Sigmoid colon (tissue), 6 donors: ENCODE measurements at regions not wholly inside any gene's neighbourhood (a gene's known extent, or its start where the extent isn't known, plus 50 kb on each side); places are given as distances from the start of the nearest gene placed in this dataset.

Source experiments
- DNase-seq: peaks from one replicate; pipeline ENCODE4 v3.0.0-alpha.2; 2019
- H3K27ac ChIP-seq, 4 donors: fragments of 200-600 bp; sonication (generic); one replicate each; pipeline ENCODE4 v1.5.1; 2016 to 2019; ENCODE audit warnings: mild to moderate bottlenecking in 1 of 4
- H3K27me3 ChIP-seq, 3 donors: fragments of 200-600 bp; sonication (generic); one replicate each; pipeline ENCODE4 v1.5.1; 2019; ENCODE audit warnings: mild to moderate bottlenecking in 1 of 3
- H3K36me3 ChIP-seq, 4 donors: fragments of 200-600 bp; sonication (generic); one replicate each; pipeline ENCODE4 v1.5.1; 2016 to 2019
- H3K4me1 ChIP-seq, 4 donors: fragments of 200-600 bp; sonication (generic); one replicate each; pipeline ENCODE4 v1.5.1; 2017 to 2019
- H3K4me3 ChIP-seq, 4 donors: fragments of 200-600 bp; sonication (generic); one replicate each; pipeline ENCODE4 v1.5.1; 2017 to 2019; ENCODE audit warnings: mild to moderate bottlenecking in 2 of 4, moderate library complexity in 1 of 4
- H3K9me3 ChIP-seq, 4 donors: fragments of 200-600 bp in 3 of 4; sonication (generic) in 3 of 4; one replicate each; pipeline versions ENCODE4 v1.5.1 to v1.6.1; 2013 to 2019
- EP300 ChIP-seq, 4 donors: sonication (generic); formaldehyde crosslinking; IDR thresholded peaks; one replicate each; pipeline ENCODE4 v1.6.1; 2017; ENCODE audit warnings: antibody characterized with exemption in 4 of 4
- POLR2A ChIP-seq, 2 donors: fragments of 450-650 bp; IDR thresholded peaks; one replicate each; pipeline ENCODE4 v1.6.1; 2016; ENCODE audit warnings: antibody characterized with exemption in 2 of 2, mild to moderate bottlenecking in 2 of 2, moderate library complexity in 2 of 2
- POLR2AphosphoS5 ChIP-seq, 4 donors: sonication (generic); formaldehyde crosslinking; IDR thresholded peaks; one replicate each; pipeline ENCODE4 v1.6.1; 2017; ENCODE audit warnings: antibody characterized with exemption in 4 of 4
- WGBS, 2 donors: extraction: QIAGEN DNeasy Blood & Tissue Kit; methylation state at CpG; one replicate each; pipeline ENCODE4 v1.1.7; 2013; 5-methylcytosine and 5-hydroxymethylcytosine counted together
- intact Hi-C: fragments of 100-400 bp; cut with DNase I; formaldehyde crosslinking; loops from one replicate; pipeline ENCODE4 v1.15.1; 2023
- TF ChIP-seq, protein P1 (sequence below), 4 experiments: fragments of 450-650 bp in 3 of 4; fragments of 200-600 bp in 1 of 4; IDR thresholded peaks; one replicate each; pipeline ENCODE4 v1.5.1; 2016 to 2019; ENCODE audit warnings: antibody characterized with exemption in 4 of 4, mild to moderate bottlenecking in 3 of 4, moderate library complexity in 2 of 4
- donor health status: healthy with polysubstance abuse.
- donor health status: healthy.

DNA sequence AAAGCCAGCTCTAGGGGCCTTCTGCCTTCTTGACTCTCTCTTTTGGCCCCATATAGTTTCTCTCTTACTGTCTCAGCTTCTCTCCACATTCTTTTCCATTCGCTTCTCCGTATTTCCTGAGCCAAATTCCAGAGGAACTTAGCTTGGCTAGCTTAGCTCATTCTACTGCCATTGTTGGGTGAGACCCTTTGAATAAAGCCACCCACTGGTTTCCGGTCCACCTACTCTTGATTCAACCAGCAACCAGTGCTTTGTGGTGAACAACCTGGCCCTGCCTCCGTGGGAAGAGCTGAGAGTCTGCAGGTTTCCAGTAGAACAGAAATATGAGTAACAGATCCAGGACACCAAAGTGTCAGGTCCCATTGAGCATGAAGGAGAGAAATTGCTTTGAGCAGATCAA lies 81.3 kb upstream of the ARHGAP20 start:
- no peak overlapping the region for H3K27ac ChIP-seq
- no peak overlapping the region for H3K4me3 ChIP-seq
- no peak for DNase-seq
- intact Hi-C loops: no loop called here
- H3K27me3 ChIP-seq: no peaks in the 10 kb centered on the region
- H3K9me3 ChIP-seq: no peaks in the 10 kb centered on the region
- H3K4me1 ChIP-seq: peaks cover 0 to 7% (median 0%) of the 10 kb centered on the region in 4 donors
- no peaks in the 10 kb centered on the region for H3K36me3 ChIP-seq
- no peak for TF ChIP-seq POLR2AphosphoS5 (IDR thresholded peaks at IDR 0.05)
- no peak for TF ChIP-seq EP300 (IDR thresholded peaks at IDR 0.05)
- TF ChIP-seq POLR2A (IDR thresholded peaks at IDR 0.05): no peak
- TF ChIP-seq, protein P1, sequence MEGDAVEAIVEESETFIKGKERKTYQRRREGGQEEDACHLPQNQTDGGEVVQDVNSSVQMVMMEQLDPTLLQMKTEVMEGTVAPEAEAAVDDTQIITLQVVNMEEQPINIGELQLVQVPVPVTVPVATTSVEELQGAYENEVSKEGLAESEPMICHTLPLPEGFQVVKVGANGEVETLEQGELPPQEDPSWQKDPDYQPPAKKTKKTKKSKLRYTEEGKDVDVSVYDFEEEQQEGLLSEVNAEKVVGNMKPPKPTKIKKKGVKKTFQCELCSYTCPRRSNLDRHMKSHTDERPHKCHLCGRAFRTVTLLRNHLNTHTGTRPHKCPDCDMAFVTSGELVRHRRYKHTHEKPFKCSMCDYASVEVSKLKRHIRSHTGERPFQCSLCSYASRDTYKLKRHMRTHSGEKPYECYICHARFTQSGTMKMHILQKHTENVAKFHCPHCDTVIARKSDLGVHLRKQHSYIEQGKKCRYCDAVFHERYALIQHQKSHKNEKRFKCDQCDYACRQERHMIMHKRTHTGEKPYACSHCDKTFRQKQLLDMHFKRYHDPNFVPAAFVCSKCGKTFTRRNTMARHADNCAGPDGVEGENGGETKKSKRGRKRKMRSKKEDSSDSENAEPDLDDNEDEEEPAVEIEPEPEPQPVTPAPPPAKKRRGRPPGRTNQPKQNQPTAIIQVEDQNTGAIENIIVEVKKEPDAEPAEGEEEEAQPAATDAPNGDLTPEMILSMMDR (IDR thresholded peaks at IDR 0.05): no peak
- WGBS, 2 donors: 84 to 90% methylated on average over 4 of the region's 4 CpGs

DNA sequence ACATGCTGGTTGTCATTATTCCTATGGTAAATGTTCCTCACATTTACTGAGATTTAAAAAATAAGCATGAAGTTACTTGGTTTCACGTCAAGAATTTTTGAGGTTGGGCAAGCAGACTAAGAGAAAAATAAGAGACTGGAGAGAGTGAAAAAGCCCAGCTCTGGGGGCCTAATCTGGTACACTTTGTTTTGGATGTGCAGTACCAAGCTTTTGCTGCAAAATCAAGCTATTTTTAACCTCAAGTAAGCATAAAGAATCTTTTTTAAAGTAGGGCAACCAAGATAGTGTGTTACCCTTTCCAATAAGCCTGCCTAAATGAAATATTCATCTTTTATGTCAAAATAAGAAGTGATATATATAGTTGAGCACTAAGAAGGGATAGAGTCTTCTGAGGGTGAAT lies 79.4 kb upstream of the ARHGAP20 start:
- WGBS, 2 donors: 67 to 77% methylated on average over 1 of the region's 1 CpG
- Histone ChIP-seq H3K27ac (no peak overlapping the region), H3K4me1 (peaks cover 0 to 7% (median 0%) of the 10 kb centered on the region in 4 donors), H3K9me3 (no peaks in the 10 kb centered on the region), H3K27me3 (no peaks in the 10 kb centered on the region), H3K4me3 (no peak overlapping the region), H3K36me3 (no peaks in the 10 kb centered on the region)
- DNase-seq: no peak
- intact Hi-C loops: no loop called here
- TF ChIP-seq, protein P1 (IDR thresholded peaks at IDR 0.05): no peak
- TF ChIP-seq POLR2AphosphoS5 (IDR thresholded peaks at IDR 0.05) (no peak), EP300 (IDR thresholded peaks at IDR 0.05) (no peak), POLR2A (IDR thresholded peaks at IDR 0.05) (no peak)

DNA sequence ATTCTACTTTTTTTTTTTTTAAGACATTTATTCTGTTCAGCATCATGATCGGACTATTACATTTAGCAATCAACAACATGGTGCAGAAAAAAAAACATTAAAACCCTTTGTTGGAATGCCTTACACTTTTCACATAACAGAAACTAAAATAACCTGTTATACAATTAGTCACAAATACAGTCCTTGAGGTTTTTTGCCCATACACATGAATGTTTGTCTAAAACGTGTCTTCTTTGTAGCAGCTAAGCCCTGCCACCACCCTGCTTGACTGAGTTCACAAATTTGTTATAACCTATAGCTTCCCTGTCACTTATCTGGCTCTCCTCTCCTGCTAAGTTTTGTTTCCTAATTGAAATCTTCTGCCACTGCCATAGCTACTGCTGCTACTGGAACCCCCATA lies 75.4 kb upstream of the ARHGAP20 start:
- no peak for DNase-seq
- no peaks in the 10 kb centered on the region for H3K27me3 ChIP-seq
- no peaks in the 10 kb centered on the region for H3K36me3 ChIP-seq
- H3K4me1 ChIP-seq: peaks cover 0 to 3% (median under 1%) of the 10 kb centered on the region in 4 donors
- intact Hi-C loops: no loop called here
- TF ChIP-seq EP300 (IDR thresholded peaks at IDR 0.05) (no peak), POLR2AphosphoS5 (IDR thresholded peaks at IDR 0.05) (no peak), POLR2A (IDR thresholded peaks at IDR 0.05) (no peak)
- TF ChIP-seq, protein P1 (IDR thresholded peaks at IDR 0.05): no peak
- WGBS, 2 donors: 75 to 82% methylated on average over 2 of the region's 2 CpGs
- peaks cover 0 to 4% (median 0%) of the 10 kb centered on the region in 4 donors for H3K9me3 ChIP-seq
- H3K4me3 ChIP-seq: no peak overlapping the region
- no peak overlapping the region for H3K27ac ChIP-seq

DNA sequence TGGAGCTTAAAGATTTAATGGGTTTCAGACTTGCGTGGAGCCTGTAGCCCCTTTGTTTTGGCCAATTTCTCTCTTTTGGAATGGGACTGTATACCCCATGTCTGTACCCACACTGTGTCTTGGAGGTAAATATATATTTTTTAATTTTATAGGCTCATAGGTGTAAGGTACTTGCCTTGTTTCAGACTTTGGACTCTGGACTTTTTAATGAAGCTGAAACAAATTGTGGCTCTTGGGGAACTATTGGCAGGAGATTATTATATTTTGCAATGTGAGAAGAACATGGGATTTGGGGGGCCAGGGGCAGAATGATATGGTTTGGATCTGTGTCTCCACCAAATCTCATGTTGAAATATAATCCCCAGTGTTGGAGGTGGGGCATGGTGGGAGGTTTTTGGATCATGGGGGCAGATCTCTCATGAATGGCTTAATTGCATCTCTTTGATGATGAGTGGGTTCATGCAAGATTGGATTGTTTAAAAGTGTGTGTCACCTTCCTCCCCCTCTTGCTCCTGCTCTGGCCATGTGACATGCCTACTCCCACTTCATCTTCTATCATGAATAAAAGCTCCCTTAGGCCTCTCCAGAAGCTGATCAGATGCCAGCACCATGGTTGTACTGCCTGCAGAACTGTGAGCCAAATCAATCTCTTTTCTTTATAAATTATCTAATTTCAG lies 74.1 kb upstream of the ARHGAP20 start:
- Histone ChIP-seq H3K36me3 (no peaks in the 10 kb centered on the region), H3K27me3 (no peaks in the 10 kb centered on the region), H3K4me3 (no peak overlapping the region), H3K9me3 (peaks cover 0 to 4% (median 0%) of the 10 kb centered on the region in 4 donors), H3K4me1 (peaks cover 0 to 9% (median 3%) of the 10 kb centered on the region in 4 donors), H3K27ac (no peak overlapping the region)
- no peak for DNase-seq
- intact Hi-C loops: no loop called here
- 96 to 97% methylated on average over 1 of the region's 1 CpG for whole genome bisulfite sequencing, 2 donors
- TF ChIP-seq, protein P1 (IDR thresholded peaks at IDR 0.05): no peak
- TF ChIP-seq POLR2AphosphoS5 (IDR thresholded peaks at IDR 0.05) (no peak), EP300 (IDR thresholded peaks at IDR 0.05) (no peak), POLR2A (IDR thresholded peaks at IDR 0.05) (no peak)

DNA sequence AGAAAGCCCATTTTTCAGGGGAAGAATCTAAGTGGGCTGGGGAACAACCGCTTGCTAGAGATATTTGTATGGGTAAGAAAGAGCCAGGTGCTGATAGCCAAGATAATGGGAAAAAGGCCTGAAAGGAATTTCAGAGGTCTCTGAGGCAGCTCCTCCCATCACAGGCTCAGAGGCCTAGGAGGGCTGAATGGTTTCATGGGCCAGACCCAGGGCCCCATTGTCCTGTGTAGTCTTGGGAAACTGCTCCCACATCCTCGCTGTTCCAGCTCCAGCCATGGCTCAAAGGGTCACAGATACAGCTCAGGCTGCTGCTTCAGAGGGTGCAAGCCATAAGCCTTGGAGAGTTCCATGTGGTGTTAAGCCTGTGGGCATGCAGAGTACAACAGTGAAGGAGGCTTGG lies 73.2 kb upstream of the ARHGAP20 start:
- intact Hi-C loops: no loop called here
- Histone ChIP-seq H3K4me3 (no peak overlapping the region), H3K36me3 (no peaks in the 10 kb centered on the region), H3K27me3 (no peaks in the 10 kb centered on the region), H3K27ac (no peak overlapping the region), H3K4me1 (peaks cover 0 to 9% (median 3%) of the 10 kb centered on the region in 4 donors), H3K9me3 (peaks cover 0 to 4% (median 0%) of the 10 kb centered on the region in 4 donors)
- TF ChIP-seq, protein P1 (IDR thresholded peaks at IDR 0.05): no peak
- TF ChIP-seq EP300 (IDR thresholded peaks at IDR 0.05): no peak
- TF ChIP-seq POLR2AphosphoS5 (IDR thresholded peaks at IDR 0.05): no peak
- TF ChIP-seq POLR2A (IDR thresholded peaks at IDR 0.05): no peak
- 94 to 97% methylated on average over 2 of the region's 2 CpGs for WGBS, 2 donors
- no peak for DNase-seq
